ENCODE measurements at regions not wholly inside any gene's neighbourhood (a gene's known extent, or its start where the extent isn't known, plus 50 kb on each side); places are given as distances from the start of the nearest gene placed in this dataset.
"Not testable (repeated sequence)": the region's sequence is repeated elsewhere in the genome, so short reads cannot be mapped to it uniquely, and the experiment has no call there.

GRCh38 chr4:180280076-180280475, 1963.1 kb upstream of the TENM3 start:
- DNase-seq (ENCODE audit: low read depth): no peak

GRCh38 chr4:180280726-180281297, 1962.4 kb upstream of the TENM3 start:
- DNase-seq (ENCODE audit: low read depth): peak; percentile 17

- no peak for DNase-seq (ENCODE audit: low read depth)
Observed at GRCh38 chr4:180281724-180282123, 1961.5 kb upstream of the TENM3 start.

GRCh38 chr4:180284267-180284666, 1958.9 kb upstream of the TENM3 start:
- no peak for DNase-seq (ENCODE audit: low read depth)

GRCh38 chr4:180285796-180286195, 1957.4 kb upstream of the TENM3 start:
- no peak for DNase-seq (ENCODE audit: low read depth)

GRCh38 chr4:180292339-180292738, 1950.9 kb upstream of the TENM3 start:
- no peak for DNase-seq (ENCODE audit: low read depth)

GRCh38 chr4:180296036-180296599, 1947.1 kb upstream of the TENM3 start:
- no peak for DNase-seq (ENCODE audit: low read depth)

GRCh38 chr4:180304321-180304720, 1938.9 kb upstream of the TENM3 start:
- no peak for DNase-seq (ENCODE audit: low read depth)

GRCh38 chr4:180310616-180311015, 1932.6 kb upstream of the TENM3 start:
- no peak for DNase-seq (ENCODE audit: low read depth)

GRCh38 chr4:180314972-180315371, 1928.2 kb upstream of the TENM3 start:
- no peak for DNase-seq (ENCODE audit: low read depth)

- no peak for DNase-seq (ENCODE audit: low read depth)
Observed at GRCh38 chr4:180330521-180330920, 1912.7 kb upstream of the TENM3 start.

- peak; percentile 40 for DNase-seq (ENCODE audit: low read depth)
Observed at GRCh38 chr4:180333162-180333561, 1910.0 kb upstream of the TENM3 start.

GRCh38 chr4:180335566-180335965, 1907.6 kb upstream of the TENM3 start:
- no peak for DNase-seq (ENCODE audit: low read depth)

GRCh38 chr4:180336494-180337090, 1906.6 kb upstream of the TENM3 start:
- no peak for DNase-seq (ENCODE audit: low read depth)

GRCh38 chr4:180341926-180342325, 1901.3 kb upstream of the TENM3 start:
- no peak for DNase-seq (ENCODE audit: low read depth)

GRCh38 chr4:180350901-180351300, 1892.3 kb upstream of the TENM3 start:
- DNase-seq (ENCODE audit: low read depth): peak; percentile 28

GRCh38 chr4:180356766-180357165, 1886.4 kb upstream of the TENM3 start:
- no peak for DNase-seq (ENCODE audit: low read depth)

GRCh38 chr4:180360113-180360512, 1883.1 kb upstream of the TENM3 start:
- DNase-seq (ENCODE audit: low read depth): not testable (repeated sequence)

GRCh38 chr4:180363815-180364214, 1879.4 kb upstream of the TENM3 start:
- peak; percentile 14 for DNase-seq (ENCODE audit: low read depth)

GRCh38 chr4:180372691-180373090, 1870.5 kb upstream of the TENM3 start:
- no peak for DNase-seq (ENCODE audit: low read depth)

GRCh38 chr4:180377741-180378140, 1865.5 kb upstream of the TENM3 start:
- no peak for DNase-seq (ENCODE audit: low read depth)

GRCh38 chr4:180380733-180381132, 1862.5 kb upstream of the TENM3 start:
- peak; percentile 83 for DNase-seq (ENCODE audit: low read depth)

GRCh38 chr4:180391613-180392012, 1851.6 kb upstream of the TENM3 start:
- no peak for DNase-seq (ENCODE audit: low read depth)

- no peak for DNase-seq (ENCODE audit: low read depth)
Observed at GRCh38 chr4:180394312-180394711, 1848.9 kb upstream of the TENM3 start.

Data from ELR (cell line).